ENCODE measurements at regions not wholly inside any gene's neighbourhood (a gene's known extent, or its start where the extent isn't known, plus 50 kb on each side); places are given as distances from the start of the nearest gene placed in this dataset.

DNA sequence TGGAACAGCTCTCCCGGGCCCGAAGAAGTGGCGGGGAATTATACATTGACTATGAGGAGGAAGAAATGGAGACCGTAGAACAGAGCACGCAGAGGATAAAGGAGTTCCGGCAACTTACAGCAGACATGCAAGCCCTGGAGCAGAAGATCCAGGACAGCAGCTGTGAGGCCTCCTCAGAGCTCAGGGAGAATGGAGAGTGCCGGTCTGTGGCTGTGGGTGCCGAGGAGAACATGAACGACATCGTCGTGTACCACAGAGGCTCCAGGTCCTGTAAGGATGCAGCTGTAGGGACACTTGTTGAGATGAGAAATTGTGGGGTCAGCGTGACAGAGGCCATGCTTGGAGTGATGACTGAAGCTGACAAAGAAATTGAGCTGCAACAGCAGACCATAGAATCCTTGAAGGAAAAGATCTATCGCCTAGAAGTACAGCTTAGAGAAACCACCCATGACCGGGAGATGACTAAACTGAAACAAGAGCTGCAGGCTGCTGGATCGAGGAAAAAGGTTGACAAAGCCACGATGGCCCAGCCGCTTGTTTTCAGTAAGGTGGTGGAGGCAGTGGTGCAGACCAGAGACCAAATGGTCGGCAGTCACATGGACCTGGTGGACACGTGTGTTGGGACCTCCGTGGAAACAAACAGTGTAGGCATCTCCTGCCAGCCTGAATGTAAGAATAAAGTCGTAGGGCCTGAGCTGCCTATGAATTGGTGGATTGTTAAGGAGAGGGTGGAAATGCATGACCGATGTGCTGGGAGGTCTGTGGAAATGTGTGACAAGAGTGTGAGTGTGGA lies 129.5 kb upstream of the DMRT1 start:
- H3K27me3 ChIP-seq = no peaks in the 10 kb centered on the region
- no peak overlapping the region for H3K27ac ChIP-seq
- peaks cover 17% of the 10 kb centered on the region for H3K4me1 ChIP-seq (ENCODE audit: insufficient read depth)
- no peak overlapping the region for H3K4me3 ChIP-seq
- no peak for DNase-seq
- 94 to 97% (median 95%) methylated on average over 22 of the region's 22 CpGs for WGBS, 3 donors
- H3K9me3 ChIP-seq = no peaks in the 10 kb centered on the region
- H3K36me3 ChIP-seq = no peaks in the 10 kb centered on the region
- intact Hi-C loops (cut with DNase I) = no loop called here
- TF ChIP-seq POLR2A (IDR thresholded peaks at IDR 0.05) = no peak
- TF ChIP-seq, protein P1, sequence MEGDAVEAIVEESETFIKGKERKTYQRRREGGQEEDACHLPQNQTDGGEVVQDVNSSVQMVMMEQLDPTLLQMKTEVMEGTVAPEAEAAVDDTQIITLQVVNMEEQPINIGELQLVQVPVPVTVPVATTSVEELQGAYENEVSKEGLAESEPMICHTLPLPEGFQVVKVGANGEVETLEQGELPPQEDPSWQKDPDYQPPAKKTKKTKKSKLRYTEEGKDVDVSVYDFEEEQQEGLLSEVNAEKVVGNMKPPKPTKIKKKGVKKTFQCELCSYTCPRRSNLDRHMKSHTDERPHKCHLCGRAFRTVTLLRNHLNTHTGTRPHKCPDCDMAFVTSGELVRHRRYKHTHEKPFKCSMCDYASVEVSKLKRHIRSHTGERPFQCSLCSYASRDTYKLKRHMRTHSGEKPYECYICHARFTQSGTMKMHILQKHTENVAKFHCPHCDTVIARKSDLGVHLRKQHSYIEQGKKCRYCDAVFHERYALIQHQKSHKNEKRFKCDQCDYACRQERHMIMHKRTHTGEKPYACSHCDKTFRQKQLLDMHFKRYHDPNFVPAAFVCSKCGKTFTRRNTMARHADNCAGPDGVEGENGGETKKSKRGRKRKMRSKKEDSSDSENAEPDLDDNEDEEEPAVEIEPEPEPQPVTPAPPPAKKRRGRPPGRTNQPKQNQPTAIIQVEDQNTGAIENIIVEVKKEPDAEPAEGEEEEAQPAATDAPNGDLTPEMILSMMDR (IDR thresholded peaks at IDR 0.05) = no peak
- no peak for TF ChIP-seq EP300 (IDR thresholded peaks at IDR 0.05)

DNA sequence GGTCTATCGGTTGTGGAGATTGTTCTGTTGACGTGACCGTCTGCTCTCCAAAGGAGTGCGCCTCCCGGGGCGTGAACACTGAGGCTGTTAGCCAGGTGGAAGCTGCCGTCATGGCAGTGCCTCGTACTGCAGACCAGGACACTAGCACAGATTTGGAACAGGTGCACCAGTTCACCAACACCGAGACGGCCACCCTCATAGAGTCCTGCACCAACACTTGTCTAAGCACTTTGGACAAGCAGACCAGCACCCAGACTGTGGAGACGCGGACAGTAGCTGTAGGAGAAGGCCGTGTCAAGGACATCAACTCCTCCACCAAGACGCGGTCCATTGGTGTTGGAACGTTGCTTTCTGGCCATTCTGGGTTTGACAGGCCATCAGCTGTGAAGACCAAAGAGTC lies 128.9 kb upstream of the DMRT1 start:
- Histone ChIP-seq H3K4me1 (ENCODE audit: insufficient read depth) (peaks cover 18% of the 10 kb centered on the region), H3K9me3 (no peaks in the 10 kb centered on the region), H3K27ac (no peak overlapping the region), H3K27me3 (no peaks in the 10 kb centered on the region), H3K36me3 (no peaks in the 10 kb centered on the region), H3K4me3 (no peak overlapping the region)
- 93 to 96% (median 95%) methylated on average over 16 of the region's 16 CpGs for WGBS, 3 donors
- DNase-seq = no peak
- no peak for TF ChIP-seq POLR2A (IDR thresholded peaks at IDR 0.05)
- TF ChIP-seq, protein P1 (IDR thresholded peaks at IDR 0.05) = no peak
- no peak for TF ChIP-seq EP300 (IDR thresholded peaks at IDR 0.05)
- intact Hi-C loops (cut with DNase I) = no loop called here

DNA sequence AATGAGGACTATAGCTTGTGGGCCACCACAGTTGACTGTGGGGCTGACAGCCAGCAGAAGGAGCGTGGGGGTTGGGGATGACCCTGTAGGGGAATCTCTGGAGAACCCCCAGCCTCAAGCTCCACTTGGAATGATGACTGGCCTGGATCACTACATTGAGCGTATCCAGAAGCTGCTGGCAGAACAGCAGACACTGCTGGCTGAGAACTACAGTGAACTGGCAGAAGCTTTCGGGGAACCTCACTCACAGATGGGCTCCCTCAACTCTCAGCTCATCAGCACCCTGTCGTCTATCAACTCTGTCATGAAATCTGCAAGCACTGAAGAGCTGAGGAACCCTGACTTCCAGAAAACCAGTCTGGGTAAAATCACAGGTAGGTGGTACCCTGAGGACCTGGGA lies 128.4 kb upstream of the DMRT1 start:
- no peak for DNase-seq
- H3K4me1 ChIP-seq (ENCODE audit: insufficient read depth) = peaks cover 18% of the 10 kb centered on the region
- no peaks in the 10 kb centered on the region for H3K36me3 ChIP-seq
- no peak overlapping the region for H3K27ac ChIP-seq
- TF ChIP-seq, protein P1 (IDR thresholded peaks at IDR 0.05) = no peak
- TF ChIP-seq POLR2A (IDR thresholded peaks at IDR 0.05) (no peak), EP300 (IDR thresholded peaks at IDR 0.05) (no peak)
- no peaks in the 10 kb centered on the region for H3K27me3 ChIP-seq
- intact Hi-C loops (cut with DNase I) = no loop called here
- H3K9me3 ChIP-seq = no peaks in the 10 kb centered on the region
- WGBS, 3 donors = 87 to 90% (median 89%) methylated on average over 4 of the region's 4 CpGs
- no peak overlapping the region for H3K4me3 ChIP-seq

DNA sequence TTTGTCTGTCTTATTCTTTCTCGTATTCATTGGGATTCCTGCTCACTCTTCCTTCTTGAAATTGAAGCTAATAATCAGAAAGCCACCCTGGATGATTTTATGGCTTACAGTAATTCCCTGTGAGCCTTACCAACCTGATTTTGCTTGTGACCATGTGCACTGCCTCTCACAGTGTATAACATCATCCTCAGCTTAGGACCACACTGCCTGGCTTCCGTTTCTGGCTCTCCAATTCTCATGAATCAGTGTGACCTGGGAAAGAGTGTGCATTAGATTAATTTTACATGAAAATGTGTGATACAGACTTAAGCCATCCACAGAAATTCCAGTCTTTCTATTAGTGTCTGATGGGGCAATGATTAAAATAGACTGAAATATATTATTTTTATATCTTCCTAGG lies 126.8 kb upstream of the DMRT1 start:
- Histone ChIP-seq H3K4me1 (ENCODE audit: insufficient read depth) (peaks cover 17% of the 10 kb centered on the region), H3K36me3 (no peaks in the 10 kb centered on the region), H3K4me3 (no peak overlapping the region), H3K9me3 (no peaks in the 10 kb centered on the region), H3K27ac (no peak overlapping the region), H3K27me3 (no peaks in the 10 kb centered on the region)
- TF ChIP-seq, protein P1 (IDR thresholded peaks at IDR 0.05) = no peak
- no peak for TF ChIP-seq POLR2A (IDR thresholded peaks at IDR 0.05)
- TF ChIP-seq EP300 (IDR thresholded peaks at IDR 0.05) = no peak
- WGBS, 3 donors = 61 to 63% (median 61%) methylated on average over 2 of the region's 2 CpGs
- no peak for DNase-seq
- intact Hi-C loops (cut with DNase I) = no loop called here
